MM.1S (cell line): ENCODE measurements at regions not wholly inside any gene's neighbourhood (a gene's known extent, or its start where the extent isn't known, plus 50 kb on each side); places are given as distances from the start of the nearest gene placed in this dataset.
A peak's percentile ranks its signal among the peaks of the same experiment; 100 is the strongest.

Experiments
- DNase-seq: peaks from one replicate; pipeline ENCODE4 v3.0.0-alpha.2; 2015
- H2AFZ ChIP-seq: fragments of 300-600 bp; sonication (generic); 2 replicates; pipeline ENCODE4 v1.6.0; 2016; ENCODE audit warnings: antibody characterized with exemption, low read length
- H3F3A ChIP-seq: fragments of 300-600 bp; sonication (generic); 2 replicates; pipeline ENCODE4 v1.6.1; 2016; ENCODE audit warnings: mild to moderate bottlenecking, antibody characterized with exemption, low read length, moderate library complexity, mixed read lengths; ENCODE audit not compliant: insufficient read depth
- H3K27ac ChIP-seq: fragments of 300-600 bp; sonication (generic); 2 replicates; pipeline ENCODE4 v1.5.1; 2016; ENCODE audit warnings: mild to moderate bottlenecking, low read length
- H3K27me3 ChIP-seq: fragments of 300-600 bp; sonication (generic); replicated peaks from 2 replicates; pipeline ENCODE4 v1.6.0; 2016; ENCODE audit warnings: low read length; ENCODE audit not compliant: insufficient read depth
- H3K36me3 ChIP-seq: fragments of 300-600 bp; sonication (generic); replicated peaks from 2 replicates; pipeline ENCODE4 v1.6.1; 2016; ENCODE audit warnings: mild to moderate bottlenecking, low read length, mixed read lengths; ENCODE audit not compliant: insufficient read depth
- H3K4me1 ChIP-seq: fragments of 300-600 bp; sonication (generic); 2 replicates; pipeline ENCODE4 v1.6.1; 2016; ENCODE audit warnings: low read length, mixed read lengths
- H3K4me2 ChIP-seq: fragments of 300-600 bp; sonication (generic); 2 replicates; pipeline ENCODE4 v1.6.0; 2016; ENCODE audit warnings: low read depth, low read length
- H3K4me3 ChIP-seq: fragments of 300-600 bp; sonication (generic); 2 replicates; pipeline ENCODE4 v1.5.1; 2016; ENCODE audit warnings: low read length, mixed read lengths
- H3K79me2 ChIP-seq: fragments of 300-600 bp; sonication (generic); 2 replicates; pipeline ENCODE4 v1.6.1; 2016; ENCODE audit warnings: mixed run types, low read length, mixed read lengths
- H3K9ac ChIP-seq: fragments of 300-600 bp; sonication (generic); 2 replicates; pipeline ENCODE4 v1.6.1; 2016; ENCODE audit warnings: low read length, mixed read lengths
- H3K9me2 ChIP-seq: fragments of 300-600 bp; sonication (generic); replicated peaks from 2 replicates; pipeline ENCODE4 v1.6.1; 2016; ENCODE audit warnings: mild to moderate bottlenecking, low read length, mixed read lengths; ENCODE audit not compliant: insufficient read depth
- H3K9me3 ChIP-seq: fragments of 300-600 bp; sonication (generic); replicated peaks from 2 replicates; pipeline ENCODE4 v1.6.1; 2016; ENCODE audit warnings: mild to moderate bottlenecking, low read length, mixed read lengths; ENCODE audit not compliant: insufficient read depth
- H4K20me1 ChIP-seq: fragments of 300-600 bp; sonication (generic); 2 replicates; pipeline ENCODE4 v1.6.1; 2016; ENCODE audit warnings: mild to moderate bottlenecking, low read length, moderate library complexity, mixed read lengths; ENCODE audit not compliant: insufficient read depth
- CTCF ChIP-seq: fragments of 300-600 bp; sonication (generic); IDR thresholded peaks from 2 replicates; pipeline ENCODE4 v1.5.1; 2016; ENCODE audit warnings: antibody characterized with exemption, low read length, mixed read lengths
- EZH2 ChIP-seq: fragments of 300-600 bp; sonication (generic); optimal IDR thresholded peaks from 2 replicates; pipeline ENCODE3; 2017; ENCODE audit warnings: low read depth, mild to moderate bottlenecking, antibody characterized with exemption, low read length, mixed read lengths
- EZH2phosphoT487 ChIP-seq: fragments of 300-600 bp; sonication (generic); IDR thresholded peaks from 2 replicates; pipeline ENCODE4 v1.6.1; 2018; ENCODE audit warnings: antibody characterized with exemption, low read length

GRCh38 chr1:34460193-34460592 is 283.5 kb downstream of the C1orf94 start:
- H3K9ac ChIP-seq: no peak overlapping the region
- H3K9me3 ChIP-seq: no peaks in the 10 kb centered on the region
- no peaks in the 10 kb centered on the region for H3F3A ChIP-seq
- H4K20me1 ChIP-seq: no peaks in the 10 kb centered on the region
- H3K27ac ChIP-seq: no peak overlapping the region
- H3K27me3 ChIP-seq: peaks cover 14% of the 10 kb centered on the region
- DNase-seq: peak; percentile 49
- H3K9me2 ChIP-seq: no peaks in the 10 kb centered on the region
- no peak overlapping the region for H3K4me3 ChIP-seq
- H3K4me2 ChIP-seq: no peak overlapping the region
- no peaks in the 10 kb centered on the region for H3K36me3 ChIP-seq
- no peaks in the 10 kb centered on the region for H3K4me1 ChIP-seq
- TF ChIP-seq EZH2: no peak
- TF ChIP-seq EZH2phosphoT487: no peak
- peak; percentile 72 for TF ChIP-seq CTCF
- no peaks in the 10 kb centered on the region for H3K79me2 ChIP-seq
- H2AFZ ChIP-seq: no peak overlapping the region

GRCh38 chr1:34470401-34470800 is 284.4 kb upstream of the GJB5 start:
- no peaks in the 10 kb centered on the region for H4K20me1 ChIP-seq
- H3K4me1 ChIP-seq: no peaks in the 10 kb centered on the region
- H3K9me2 ChIP-seq: no peaks in the 10 kb centered on the region
- no peak overlapping the region for H3K4me3 ChIP-seq
- H3F3A ChIP-seq: no peaks in the 10 kb centered on the region
- no peak for DNase-seq
- no peaks in the 10 kb centered on the region for H3K36me3 ChIP-seq
- H2AFZ ChIP-seq: no peak overlapping the region
- no peak overlapping the region for H3K27ac ChIP-seq
- no peaks in the 10 kb centered on the region for H3K9me3 ChIP-seq
- H3K9ac ChIP-seq: no peak overlapping the region
- H3K79me2 ChIP-seq: no peaks in the 10 kb centered on the region
- TF ChIP-seq CTCF: no peak
- TF ChIP-seq EZH2: no peak
- TF ChIP-seq EZH2phosphoT487: no peak
- peaks cover 61% of the 10 kb centered on the region for H3K27me3 ChIP-seq
- no peak overlapping the region for H3K4me2 ChIP-seq

GRCh38 chr1:34474566-34474965 is 280.3 kb upstream of the GJB5 start:
- no peaks in the 10 kb centered on the region for H3K9me2 ChIP-seq
- TF ChIP-seq EZH2 (no peak), CTCF (no peak), EZH2phosphoT487 (no peak)
- DNase-seq: no peak
- H3K9me3 ChIP-seq: no peaks in the 10 kb centered on the region
- no peaks in the 10 kb centered on the region for H3F3A ChIP-seq
- no peak overlapping the region for H3K9ac ChIP-seq
- H3K4me1 ChIP-seq: no peaks in the 10 kb centered on the region
- no peak overlapping the region for H3K27ac ChIP-seq
- no peaks in the 10 kb centered on the region for H3K36me3 ChIP-seq
- no peak overlapping the region for H2AFZ ChIP-seq
- no peak overlapping the region for H3K4me3 ChIP-seq
- H3K79me2 ChIP-seq: no peaks in the 10 kb centered on the region
- H3K4me2 ChIP-seq: no peak overlapping the region
- no peaks in the 10 kb centered on the region for H4K20me1 ChIP-seq
- peaks cover 35% of the 10 kb centered on the region for H3K27me3 ChIP-seq
